NCI-H1092 treated with DMSO at 0.1 percent for 48 hours (cell line): ENCODE measurements at regions not wholly inside any gene's neighbourhood (a gene's known extent, or its start where the extent isn't known, plus 50 kb on each side); places are given as distances from the start of the nearest gene placed in this dataset.
"Not testable (repeated sequence)": the region's sequence is repeated elsewhere in the genome, so short reads cannot be mapped to it uniquely, and the experiment has no call there.

Experiments used
- DNase-seq: peaks from one replicate; lab custom pipeline; 2025; lab: John Stamatoyannopoulos, UW

- no peak for DNase-seq
Measured at GRCh38 chr10:64574371-64574770, 1053.2 kb downstream of the REEP3 start.

DNA sequence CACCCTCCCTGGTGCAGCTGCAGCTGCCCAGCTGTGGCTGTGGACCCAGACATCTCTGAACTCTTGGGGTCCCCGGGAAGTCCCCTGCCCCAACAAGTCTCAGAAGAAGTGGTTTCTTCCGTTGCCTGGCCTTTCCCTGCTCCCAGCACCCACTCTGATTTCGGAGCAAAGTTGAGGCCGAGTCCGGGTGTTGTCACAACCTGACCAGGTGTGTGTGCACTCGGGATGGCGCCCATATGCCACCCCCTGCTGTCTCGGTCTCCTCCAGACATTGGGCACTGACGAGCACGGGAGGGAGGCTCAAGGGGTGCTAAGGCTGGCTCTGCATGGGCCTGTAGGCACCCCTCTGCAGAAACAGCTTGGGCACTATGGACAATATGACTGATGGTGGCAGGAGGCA, 1055.3 kb downstream of the REEP3 start:
- DNase-seq, result no peak

DNA sequence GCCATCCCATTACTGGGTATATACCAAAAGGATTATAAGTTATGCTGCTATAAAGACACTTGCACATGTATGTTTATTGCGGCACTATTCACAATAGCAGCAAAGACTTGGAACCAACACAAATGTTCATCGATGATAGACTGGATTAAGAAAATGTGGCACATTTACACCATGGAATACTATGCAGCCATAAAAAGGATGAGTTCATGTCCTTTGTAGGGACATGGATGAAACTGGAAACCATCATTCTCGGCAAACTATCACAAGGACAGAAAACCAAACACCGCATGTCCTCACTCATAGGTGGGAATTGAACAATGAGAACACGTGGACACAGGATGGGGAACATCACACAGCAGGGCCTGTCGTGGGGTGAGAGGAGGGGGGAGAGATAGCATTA, 1057.6 kb downstream of the REEP3 start:
- not testable (repeated sequence) for DNase-seq

GRCh38 chr10:64586934-64587503, 1065.8 kb downstream of the REEP3 start:
- DNase-seq, result no peak

DNA sequence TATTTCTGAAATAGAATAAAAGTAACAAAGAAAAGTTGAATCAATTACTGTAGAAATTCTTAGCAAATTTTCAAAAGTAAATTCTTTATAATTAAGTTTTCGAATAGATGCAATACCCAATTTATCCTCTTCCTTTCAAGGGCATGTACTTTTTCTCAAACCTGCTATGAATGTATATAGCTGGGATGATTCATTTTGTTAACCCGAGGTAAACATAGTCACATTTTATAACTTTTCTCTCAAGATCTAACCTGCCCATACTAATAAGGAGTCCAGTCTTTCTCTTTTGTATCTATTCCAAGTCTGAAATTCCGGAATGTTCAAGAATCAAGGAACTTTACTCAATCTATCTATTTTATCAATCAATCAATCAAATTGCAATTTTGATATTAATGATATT, 1072.9 kb downstream of the REEP3 start:
- no peak for DNase-seq

GRCh38 chr10:64598600-64598999, 1077.4 kb downstream of the REEP3 start:
- DNase-seq, result no peak

GRCh38 chr10:64601298-64601697, 1080.1 kb downstream of the REEP3 start:
- no peak for DNase-seq

DNA sequence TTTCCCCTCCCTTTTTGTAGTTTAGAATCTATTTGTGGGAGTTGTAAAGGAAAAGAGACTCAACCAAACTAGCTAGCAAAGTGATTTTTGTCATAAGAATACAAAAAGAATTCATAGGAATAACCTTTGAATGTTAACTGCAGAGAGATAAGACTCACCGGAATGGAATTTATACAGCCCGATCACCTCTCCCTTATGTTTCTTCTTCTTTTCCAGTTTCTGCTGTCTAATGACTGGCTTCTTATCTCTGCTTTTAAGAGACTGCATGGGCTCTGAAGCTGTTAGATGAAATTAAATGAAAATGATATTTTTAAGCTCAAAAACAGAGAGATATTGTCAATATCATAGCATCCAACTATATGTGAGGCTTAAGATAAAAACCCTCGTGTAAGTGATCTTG, 1095.9 kb downstream of the REEP3 start:
- DNase-seq, result no peak

DNA sequence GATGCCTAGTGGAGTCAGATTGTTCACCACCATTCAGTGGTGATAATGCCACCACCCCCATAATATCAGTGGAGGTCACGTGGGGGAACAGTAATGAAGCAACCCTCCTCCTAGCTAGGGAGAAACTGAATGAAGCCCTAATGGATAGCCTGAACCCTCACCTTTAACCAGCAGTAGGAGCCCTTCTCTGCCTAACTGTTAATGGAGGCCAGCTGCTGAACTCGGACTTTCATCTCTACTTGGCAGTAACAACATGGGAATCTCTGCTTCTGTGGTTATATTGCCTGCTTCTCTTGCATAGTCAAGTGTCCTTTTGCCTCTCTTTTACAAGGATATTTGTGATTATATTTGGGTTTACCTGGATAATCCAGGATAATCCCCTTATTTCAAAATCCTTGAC, 1097.9 kb downstream of the REEP3 start:
- no peak for DNase-seq

DNA sequence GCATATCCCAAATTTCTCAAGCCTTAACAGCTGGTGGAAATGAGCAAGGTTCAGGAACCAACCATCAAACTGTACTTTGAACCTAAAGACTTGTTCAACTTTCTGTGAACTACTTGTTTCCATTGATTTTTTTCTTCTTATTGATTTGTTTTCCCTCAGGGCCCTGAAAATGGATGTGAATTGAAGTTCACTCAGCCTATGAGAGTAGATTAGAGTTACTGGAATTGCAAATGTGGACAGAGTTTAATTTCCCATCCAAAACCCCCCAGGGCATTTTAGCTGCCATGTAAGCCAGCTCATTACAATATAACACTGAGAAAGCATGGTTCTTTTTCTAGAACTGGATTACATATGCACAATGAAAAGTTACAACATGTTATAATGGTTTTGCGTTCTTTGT, 1105.7 kb downstream of the REEP3 start:
- DNase-seq, result no peak

DNA sequence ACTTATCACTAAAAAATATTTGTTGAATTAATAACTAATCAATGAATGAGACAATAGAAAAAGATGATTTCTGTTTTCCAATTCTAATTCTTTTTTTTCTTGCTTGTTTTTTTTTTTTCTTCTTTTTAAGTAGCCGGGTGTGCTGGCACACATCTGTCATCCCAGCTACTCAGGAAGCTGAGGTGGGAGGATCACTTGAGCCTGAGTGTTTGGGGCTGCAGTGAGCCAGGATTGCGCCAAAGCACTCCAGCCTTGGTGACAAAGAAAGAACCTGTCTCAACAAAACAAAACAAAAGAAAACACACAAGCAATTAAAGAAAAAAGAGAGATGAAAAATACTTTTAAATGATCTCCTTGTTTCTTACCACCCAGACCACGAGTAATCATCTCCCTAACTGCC, 1109.3 kb downstream of the REEP3 start:
- DNase-seq, result no peak

- no peak for DNase-seq
Measured at GRCh38 chr10:64635906-64636305, 1114.7 kb downstream of the REEP3 start.

- no peak for DNase-seq
Measured at GRCh38 chr10:64636461-64636860, 1115.3 kb downstream of the REEP3 start.

DNA sequence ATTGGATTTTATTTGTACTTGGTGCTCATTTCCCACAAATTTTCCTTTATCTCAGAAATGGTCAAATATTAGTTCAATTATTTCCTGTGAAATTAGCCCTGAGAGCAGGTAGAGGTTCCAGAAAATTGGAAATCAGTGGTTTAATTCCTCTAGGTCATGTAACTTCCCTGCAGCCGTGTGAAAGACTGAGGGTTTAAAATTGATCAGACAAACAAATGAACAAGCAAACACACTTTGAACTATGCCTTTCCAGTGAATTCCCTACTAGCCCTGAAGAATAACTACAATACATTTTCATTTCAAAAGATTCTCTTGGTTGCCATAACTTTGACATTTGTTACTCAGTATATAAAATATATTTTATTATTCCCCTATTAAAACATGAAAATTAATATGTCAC, 1116.7 kb downstream of the REEP3 start:
- DNase-seq, result no peak

GRCh38 chr10:64648915-64649314, 1127.7 kb downstream of the REEP3 start:
- no peak for DNase-seq

- DNase-seq, result no peak
Measured at GRCh38 chr10:64658528-64658927, 1137.3 kb downstream of the REEP3 start.

DNA sequence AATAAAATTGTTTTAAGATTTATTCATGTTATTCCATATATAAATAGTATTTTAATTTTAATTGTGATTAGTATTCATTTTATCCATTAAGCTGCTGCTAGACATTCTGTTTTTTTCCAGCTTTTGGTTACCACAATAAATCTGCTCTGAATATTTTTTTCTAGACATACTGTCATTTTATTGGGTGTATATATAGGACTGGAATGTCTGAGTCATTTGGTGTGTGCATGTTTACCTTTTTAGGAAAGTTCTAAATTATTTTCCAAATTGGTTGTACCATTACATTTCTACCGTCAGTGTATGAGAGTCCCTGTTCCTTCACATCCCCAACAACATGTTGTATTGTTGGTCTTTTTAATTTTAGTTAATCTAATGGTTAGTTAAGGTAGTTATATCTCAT, 1138.1 kb downstream of the REEP3 start:
- no peak for DNase-seq

GRCh38 chr10:64682043-64682442, 1160.8 kb downstream of the REEP3 start:
- no peak for DNase-seq

- DNase-seq, result no peak
Measured at GRCh38 chr10:64690194-64690593, 1169.0 kb downstream of the REEP3 start.

DNA sequence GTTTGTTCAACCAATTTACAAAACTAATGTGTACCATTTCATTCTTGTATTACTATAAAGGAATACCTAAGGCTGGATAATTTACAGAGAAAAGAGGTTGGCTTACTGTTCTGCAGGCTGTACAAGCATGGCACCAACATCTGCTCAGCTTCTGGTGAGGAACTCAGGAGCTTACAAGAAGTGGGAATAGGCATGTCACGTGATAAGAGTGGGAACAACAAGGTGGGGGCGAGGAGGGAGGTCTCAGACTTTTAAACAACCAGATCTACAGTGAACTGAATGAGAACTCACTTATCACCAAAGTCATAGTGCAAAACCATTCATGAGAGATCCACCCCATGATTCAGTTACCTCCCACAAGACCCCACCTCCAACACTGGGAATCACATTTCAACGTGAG, 1178.0 kb downstream of the REEP3 start:
- DNase-seq, result no peak

DNA sequence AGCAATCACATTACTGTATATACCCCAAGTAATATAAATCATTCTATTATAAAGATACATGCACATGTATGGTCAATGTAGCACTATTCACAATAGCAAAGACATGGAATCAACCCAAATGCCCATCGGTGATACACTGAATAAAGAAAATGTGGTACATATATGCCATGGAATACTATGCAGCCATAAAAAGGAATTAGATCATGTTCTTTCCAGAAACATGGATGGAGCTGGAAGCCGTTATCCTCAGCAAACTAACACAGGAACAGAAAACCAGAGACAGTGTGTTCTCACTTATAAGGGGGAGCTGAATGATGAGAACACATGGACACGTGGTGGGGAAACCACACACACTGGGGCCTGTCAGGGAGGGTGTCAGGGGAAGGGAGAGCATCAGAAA, 1180.9 kb downstream of the REEP3 start:
- DNase-seq, result not testable (repeated sequence)

GRCh38 chr10:64708884-64709681, 1187.9 kb downstream of the REEP3 start:
- no peak for DNase-seq

- no peak for DNase-seq
Measured at GRCh38 chr10:64726466-64726865, 1205.3 kb downstream of the REEP3 start.

DNA sequence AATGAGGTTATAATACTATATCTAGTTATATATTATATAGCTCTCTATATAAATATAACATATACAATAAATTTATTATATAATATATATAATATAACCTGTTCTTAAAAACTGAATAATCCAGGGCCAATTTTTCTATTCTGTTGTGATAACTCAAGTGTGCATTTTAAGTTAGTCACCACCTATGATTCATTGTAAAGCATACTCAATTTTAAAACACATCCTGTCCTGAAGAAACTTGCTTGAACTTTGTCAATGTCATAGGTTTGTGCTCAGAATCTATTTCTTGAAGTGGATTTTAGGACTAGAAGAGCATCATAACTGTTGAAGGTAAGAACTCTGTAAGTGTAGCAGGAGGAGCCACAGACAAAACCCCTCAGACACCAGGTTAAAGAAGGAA, 1209.8 kb downstream of the REEP3 start:
- no peak for DNase-seq
